ENCODE measurements at regions not wholly inside any gene's neighbourhood (a gene's known extent, or its start where the extent isn't known, plus 50 kb on each side); places are given as distances from the start of the nearest gene placed in this dataset.
"Not testable (repeated sequence)": the region's sequence is repeated elsewhere in the genome, so short reads cannot be mapped to it uniquely, and the experiment has no call there.

- no peak for DNase-seq (ENCODE audit: low read depth)
Measured at GRCh38 chr5:8805653-8806052, 740.2 kb downstream of the SEMA5A start.

DNA sequence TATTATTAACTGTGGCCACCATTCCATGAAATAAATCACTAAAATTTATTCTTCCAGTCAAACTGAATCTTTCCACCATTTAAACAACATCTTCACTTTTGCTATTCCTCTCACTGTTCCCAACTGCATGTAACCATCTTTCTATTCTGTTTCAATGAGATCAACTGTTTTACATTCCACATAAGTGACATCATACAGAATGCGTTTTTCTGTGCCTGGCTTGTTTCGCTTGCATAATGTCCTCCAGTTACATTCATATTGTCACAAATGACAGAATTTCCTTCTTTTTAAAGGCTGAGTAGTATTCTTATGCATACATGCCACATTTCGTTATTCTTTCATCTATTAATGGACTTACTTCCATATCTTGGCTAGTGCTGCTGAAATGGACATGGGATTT lies 738.2 kb downstream of the SEMA5A start:
- no peak for DNase-seq (ENCODE audit: low read depth)

DNA sequence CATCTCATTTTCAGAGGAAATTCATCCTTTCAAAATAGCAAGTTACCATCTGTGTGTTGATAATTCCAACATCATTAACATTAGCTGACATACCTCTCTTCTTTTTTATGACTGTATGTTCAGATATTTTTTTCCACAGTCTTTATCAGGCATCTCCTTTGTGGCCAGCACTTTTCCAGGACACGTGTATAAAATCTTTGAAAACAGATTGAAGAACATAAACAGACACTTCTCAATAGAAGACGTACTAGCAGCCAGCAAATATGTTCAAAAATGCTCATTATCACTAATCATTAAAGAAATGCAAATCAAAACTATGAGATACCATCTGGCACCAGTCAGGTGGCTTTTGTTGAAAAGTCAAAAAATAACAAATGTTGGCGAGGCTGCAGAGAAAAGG lies 734.3 kb downstream of the SEMA5A start:
- no peak for DNase-seq (ENCODE audit: low read depth)

- DNase-seq (ENCODE audit: low read depth) = no peak
Measured at GRCh38 chr5:8813180-8813579, 732.7 kb downstream of the SEMA5A start.

DNA sequence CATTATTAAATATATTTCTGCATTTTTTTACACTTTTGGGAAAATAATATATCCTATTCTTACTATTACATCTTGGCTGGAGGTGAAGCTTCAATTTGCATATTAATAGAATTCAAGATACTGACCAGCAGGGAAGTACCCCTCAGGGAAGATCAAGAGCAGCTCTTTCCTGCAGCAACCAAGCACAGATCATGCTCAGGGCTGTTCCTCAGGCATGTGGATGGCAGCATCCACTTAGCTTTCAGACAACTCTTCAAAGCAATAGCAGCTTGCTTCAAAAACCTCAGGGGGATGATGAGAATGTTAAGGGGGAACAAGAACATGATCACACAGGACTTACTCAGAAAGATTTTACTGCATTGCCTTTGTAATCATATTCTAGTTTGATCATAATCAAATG lies 731.8 kb downstream of the SEMA5A start:
- DNase-seq (ENCODE audit: low read depth) = no peak

DNA sequence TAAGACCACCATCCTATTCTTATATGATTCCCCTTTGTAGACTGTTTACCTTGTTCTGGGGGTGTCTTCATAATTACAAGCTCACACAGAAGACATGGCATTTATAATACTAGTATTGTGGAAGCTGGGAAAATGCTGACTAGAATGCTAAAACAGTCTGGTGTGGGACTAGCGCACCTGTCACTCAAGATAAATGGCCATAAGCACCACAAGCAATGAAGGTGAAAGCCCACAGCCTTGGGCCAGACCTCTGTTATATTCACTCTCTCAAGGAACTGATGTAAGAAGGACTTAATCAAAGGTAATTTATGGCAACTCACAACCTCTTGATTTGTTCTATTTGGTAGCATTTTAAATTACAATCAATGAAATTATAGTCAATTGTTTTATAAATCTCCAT lies 721.5 kb downstream of the SEMA5A start:
- no peak for DNase-seq (ENCODE audit: low read depth)

GRCh38 chr5:8825139-8825757 lies 720.6 kb downstream of the SEMA5A start:
- DNase-seq (ENCODE audit: low read depth) = no peak

GRCh38 chr5:8826508-8826907 lies 719.4 kb downstream of the SEMA5A start:
- DNase-seq (ENCODE audit: low read depth) = no peak

GRCh38 chr5:8827696-8828095 lies 718.2 kb downstream of the SEMA5A start:
- DNase-seq (ENCODE audit: low read depth) = no peak

- no peak for DNase-seq (ENCODE audit: low read depth)
Measured at GRCh38 chr5:8828596-8829322, 717.1 kb downstream of the SEMA5A start.

- DNase-seq (ENCODE audit: low read depth) = peak; percentile 95
Measured at GRCh38 chr5:8829323-8830029, 716.4 kb downstream of the SEMA5A start.

GRCh38 chr5:8831251-8831650 lies 714.6 kb downstream of the SEMA5A start:
- DNase-seq (ENCODE audit: low read depth) = no peak

GRCh38 chr5:8831854-8832253 lies 714.0 kb downstream of the SEMA5A start:
- DNase-seq (ENCODE audit: low read depth) = no peak

- no peak for DNase-seq (ENCODE audit: low read depth)
Measured at GRCh38 chr5:8839361-8840055, 706.4 kb downstream of the SEMA5A start.

GRCh38 chr5:8840237-8840636 lies 705.6 kb downstream of the SEMA5A start:
- DNase-seq (ENCODE audit: low read depth) = no peak

DNA sequence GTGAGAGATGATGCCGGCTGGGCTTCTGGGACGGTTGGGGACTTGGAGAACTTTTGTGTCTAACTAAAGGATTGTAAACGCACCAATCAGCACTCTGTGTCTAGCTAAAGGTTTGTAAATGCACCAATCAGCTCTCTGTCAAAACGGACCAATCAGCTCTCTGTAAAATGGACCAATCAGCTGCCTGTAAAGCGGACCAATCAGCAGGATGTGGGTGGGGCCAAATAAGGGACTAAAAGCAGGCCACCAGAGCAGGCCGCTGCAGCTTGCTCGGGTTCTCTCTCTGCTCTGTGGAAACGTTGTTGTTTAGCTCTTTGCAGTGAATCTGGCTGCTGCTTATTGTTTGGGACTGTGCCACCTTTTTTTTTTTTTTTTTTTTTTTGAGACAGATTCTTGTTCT lies 705.1 kb downstream of the SEMA5A start:
- DNase-seq (ENCODE audit: low read depth) = not testable (repeated sequence)

DNA sequence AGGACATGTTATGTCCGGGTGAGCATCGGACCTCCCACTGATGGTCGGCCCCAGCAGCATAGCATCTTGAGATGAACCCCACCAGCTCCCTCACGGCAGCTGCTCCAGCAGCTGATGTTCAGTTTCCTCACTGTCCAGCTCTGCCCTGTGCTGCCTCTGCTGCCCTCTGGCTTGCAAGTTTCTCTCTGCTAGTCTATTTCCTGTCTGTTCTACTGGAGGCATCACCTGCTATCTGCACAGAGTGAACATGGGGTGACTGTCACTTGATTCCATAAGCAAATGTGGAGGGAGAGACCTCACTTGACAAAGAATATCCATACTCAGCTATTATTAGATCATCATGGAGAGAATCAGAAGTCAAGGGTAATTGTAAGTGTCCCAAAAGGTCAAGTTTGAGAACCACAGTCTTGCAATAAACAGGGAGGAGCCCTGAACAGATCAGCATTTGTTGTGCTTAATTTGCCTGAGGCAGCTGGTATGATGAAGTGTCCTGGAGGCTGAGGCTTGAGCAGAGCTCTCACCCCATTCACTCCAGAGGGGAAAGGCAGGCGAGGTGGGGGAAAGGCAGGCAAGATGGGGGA lies 702.8 kb downstream of the SEMA5A start:
- no peak for DNase-seq (ENCODE audit: low read depth)

DNA sequence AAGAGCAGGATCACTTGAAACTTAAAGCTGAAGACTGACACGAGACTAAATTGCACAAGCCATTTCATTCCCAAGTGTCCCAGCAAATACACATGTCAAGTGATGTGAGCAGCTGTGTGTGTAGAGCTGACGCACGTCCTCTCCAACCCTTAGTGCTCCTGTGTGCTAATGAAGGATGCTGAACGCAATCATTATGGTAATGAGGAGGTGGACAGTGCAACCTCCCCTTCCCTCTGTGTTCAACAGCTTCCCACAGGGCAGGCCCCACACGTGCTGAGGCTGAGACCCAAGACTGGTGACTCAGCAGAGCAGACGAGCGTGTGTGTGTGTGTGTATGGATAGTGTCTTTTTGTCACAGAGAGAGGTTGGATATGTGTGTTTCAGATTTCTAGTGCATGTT lies 702.1 kb downstream of the SEMA5A start:
- peak; percentile 68 for DNase-seq (ENCODE audit: low read depth)

GRCh38 chr5:8844206-8844605 lies 701.7 kb downstream of the SEMA5A start:
- DNase-seq (ENCODE audit: low read depth) = no peak

- DNase-seq (ENCODE audit: low read depth) = no peak
Measured at GRCh38 chr5:8844847-8845246, 701.0 kb downstream of the SEMA5A start.

DNA sequence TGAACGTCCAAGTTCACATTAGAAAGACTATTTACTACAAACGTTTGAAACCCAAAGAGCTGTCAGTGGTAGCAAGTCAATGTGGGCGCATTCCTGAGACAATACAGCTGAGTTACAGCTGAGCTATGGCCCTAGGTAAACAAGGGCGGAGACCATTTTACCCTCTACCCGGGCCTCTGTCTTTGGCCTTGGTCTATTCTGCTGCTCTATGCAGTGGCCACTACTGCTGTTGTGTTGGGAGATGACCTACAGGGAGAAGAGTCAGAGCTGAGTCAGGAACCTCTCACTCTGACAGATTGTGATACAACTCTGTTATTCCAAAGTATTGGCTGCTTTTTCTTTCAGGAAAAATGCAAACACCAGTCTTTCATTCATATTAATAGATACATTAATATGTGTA lies 700.6 kb downstream of the SEMA5A start:
- DNase-seq (ENCODE audit: low read depth) = no peak

- no peak for DNase-seq (ENCODE audit: low read depth)
Measured at GRCh38 chr5:8848366-8848765, 697.5 kb downstream of the SEMA5A start.

Data from fibroblast of the conjunctiva (primary cell).